ENCODE measurements at regions not wholly inside any gene's neighbourhood (a gene's known extent, or its start where the extent isn't known, plus 50 kb on each side); places are given as distances from the start of the nearest gene placed in this dataset.

GRCh38 chr7:89549768-89550167 lies 604.5 kb upstream of the STEAP1 start:
- no peak overlapping the region for H3K4me3 ChIP-seq (ENCODE audit: low read depth, low read length)
- TF ChIP-seq CTCF (conservative IDR thresholded peaks at IDR 0.05; ENCODE audit: low read depth, low read length) = no peak

GRCh38 chr7:89554209-89554608 lies 600.1 kb upstream of the STEAP1 start:
- DNase-seq (ENCODE audit: low read depth) = no peak
- no peak overlapping the region for H3K4me3 ChIP-seq (ENCODE audit: low read depth, low read length)
- TF ChIP-seq CTCF (conservative IDR thresholded peaks at IDR 0.05; ENCODE audit: low read depth, low read length) = no peak

More at GRCh38 chr7:89549768-89550167, 604.5 kb upstream of the STEAP1 start:
- DNase-seq (ENCODE audit: low read depth) = no peak

GRCh38 chr7:89559596-89559995 lies 594.7 kb upstream of the STEAP1 start:
- DNase-seq (ENCODE audit: low read depth) = no peak
- TF ChIP-seq CTCF (conservative IDR thresholded peaks at IDR 0.05; ENCODE audit: low read depth, low read length) = no peak
- no peak overlapping the region for H3K4me3 ChIP-seq (ENCODE audit: low read depth, low read length)

GRCh38 chr7:89563597-89563996 lies 590.7 kb upstream of the STEAP1 start:
- H3K4me3 ChIP-seq (ENCODE audit: low read depth, low read length) = no peak overlapping the region
- no peak for DNase-seq (ENCODE audit: low read depth)
- TF ChIP-seq CTCF (conservative IDR thresholded peaks at IDR 0.05; ENCODE audit: low read depth, low read length) = no peak

- peak; percentile 4 for DNase-seq (ENCODE audit: low read depth)
- no peak overlapping the region for H3K4me3 ChIP-seq (ENCODE audit: low read depth, low read length)
- TF ChIP-seq CTCF (conservative IDR thresholded peaks at IDR 0.05; ENCODE audit: low read depth, low read length) = no peak
These were observed 569.4 kb upstream of the STEAP1 start for GRCh38 chr7:89584896-89585295.

DNA sequence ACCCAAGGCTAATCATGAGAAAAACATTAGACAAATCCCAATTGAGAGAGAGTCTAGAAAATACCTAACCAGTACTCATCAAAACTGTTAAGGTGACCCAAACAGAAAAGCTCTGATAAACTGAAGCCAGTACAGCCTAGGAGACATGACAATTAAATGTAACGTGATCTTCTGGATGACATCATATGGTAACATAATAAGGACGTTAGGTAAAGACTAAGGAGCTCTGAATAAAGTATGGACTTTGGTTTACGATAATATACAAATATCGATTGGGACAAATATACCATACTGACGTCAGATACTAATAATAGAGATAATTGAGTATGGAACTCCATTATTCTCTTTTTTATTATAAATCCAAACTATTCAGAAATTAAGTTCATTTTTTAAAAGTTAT lies 561.1 kb upstream of the STEAP1 start:
- DNase-seq (ENCODE audit: low read depth) = no peak
- no peak overlapping the region for H3K4me3 ChIP-seq (ENCODE audit: low read depth, low read length)
- no peak for TF ChIP-seq CTCF (conservative IDR thresholded peaks at IDR 0.05; ENCODE audit: low read depth, low read length)

DNA sequence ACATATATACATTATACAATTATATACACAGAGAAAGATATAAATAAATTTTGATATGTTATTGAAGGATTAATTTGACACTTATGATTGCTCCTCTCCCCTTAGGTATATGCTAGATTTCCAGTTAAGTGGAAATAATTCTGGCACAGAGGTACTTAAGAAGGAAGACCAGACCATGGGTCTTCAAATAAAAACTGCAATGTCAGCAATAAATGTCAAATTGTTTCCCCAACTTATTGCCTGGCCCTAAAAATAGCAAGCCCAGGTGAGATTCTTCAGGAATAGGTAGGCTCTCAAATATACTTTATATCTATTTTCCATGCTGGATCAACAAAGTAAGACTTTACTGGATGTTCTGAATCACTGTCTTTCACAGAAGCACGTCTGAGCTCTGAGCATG lies 551.3 kb upstream of the STEAP1 start:
- no peak for DNase-seq (ENCODE audit: low read depth)
- TF ChIP-seq CTCF (conservative IDR thresholded peaks at IDR 0.05; ENCODE audit: low read depth, low read length) = no peak
- H3K4me3 ChIP-seq (ENCODE audit: low read depth, low read length) = no peak overlapping the region
